B cell (primary cell): ENCODE measurements at regions not wholly inside any gene's neighbourhood (a gene's known extent, or its start where the extent isn't known, plus 50 kb on each side); places are given as distances from the start of the nearest gene placed in this dataset.

Experiments
- ATAC-seq: fragments of 200-7000 bp; cut with Tn5 transposase; one replicate; pipeline ENCODE4 v1.10.0; 2021; ENCODE audit warnings: low read depth, mild to moderate bottlenecking, moderate number of reproducible peaks, moderate library complexity
- CTCF ChIA-PET: fragments of 350-600 bp; sonication (Branson Sonifier 250); formaldehyde crosslinking; loops from one replicate; lab custom pipeline; 2021; ENCODE audit warnings: antibody characterized with exemption, inconsistent platforms; lab: Charles Lee
- POLR2A ChIA-PET: fragments of 350-600 bp; sonication (Branson Sonifier 250); formaldehyde crosslinking; loops from one replicate; lab custom pipeline; 2021; ENCODE audit warnings: antibody characterized with exemption; lab: Charles Lee
- DNase-seq: peaks from one replicate; pipeline ENCODE4 v3.0.0; 2013
- H2AFZ ChIP-seq: 2 replicates; pipeline ENCODE4 v1.6.1; 2012; ENCODE audit warnings: mild to moderate bottlenecking, low read depth, low read length; ENCODE audit not compliant: insufficient read depth, poor library complexity, severe bottlenecking
- H3K27ac ChIP-seq, 2 donors: 1 replicate in 1 of 2; 2 replicates in 1 of 2; pipeline ENCODE4 v1.5.1; 2012 to 2013; ENCODE audit warnings: low read length in 2 of 2, mild to moderate bottlenecking in 2 of 2, moderate library complexity in 1 of 2
- H3K27me3 ChIP-seq, 4 experiments: fragments of 200-600 bp in 1 of 4; sonication (generic) in 1 of 4; replicated peaks in 1 of 4; 1 replicate in 2 of 4; 2 replicates in 2 of 4; pipeline versions ENCODE4 v1.6.1 to v1.7.0; 2013 to 2016; ENCODE audit warnings: low read length in 3 of 4, mild to moderate bottlenecking in 2 of 4, mixed read lengths in 1 of 4, moderate library complexity in 1 of 4; ENCODE audit not compliant: insufficient read depth in 4 of 4, control insufficient read depth in 3 of 4; ENCODE audit errors: control extremely low read depth in 1 of 4
- H3K36me3 ChIP-seq, 2 experiments: replicated peaks in 1 of 2; 1 replicate in 1 of 2; 2 replicates in 1 of 2; pipeline versions ENCODE4 v1.6.1 to v1.7.1; 2013; ENCODE audit warnings: low read length in 1 of 2; ENCODE audit not compliant: insufficient read depth in 2 of 2, control insufficient read depth in 1 of 2; ENCODE audit errors: control extremely low read depth in 1 of 2, extremely low read depth in 1 of 2
- H3K4me1 ChIP-seq, 2 donors: fragments of 200-600 bp in 1 of 2; sonication (generic) in 1 of 2; 1 replicate in 1 of 2; 2 replicates in 1 of 2; pipeline versions ENCODE4 v1.5.1 to v1.6.1; 2013 to 2017; ENCODE audit warnings: low read length in 2 of 2; ENCODE audit not compliant: control insufficient read depth in 2 of 2, insufficient read depth in 2 of 2
- H3K4me2 ChIP-seq: replicated peaks from 2 replicates; pipeline ENCODE3; 2012; ENCODE audit warnings: mild to moderate bottlenecking, low read depth, low read length; ENCODE audit not compliant: poor library complexity, severe bottlenecking
- H3K4me3 ChIP-seq, 5 experiments: fragments of 200-600 bp in 1 of 5; sonication (generic) in 1 of 5; 1 replicate in 3 of 5; 2 replicates in 2 of 5; pipeline versions ENCODE4 v1.5.1 to v1.7.0; 2011 to 2016; ENCODE audit warnings: low read length in 4 of 5, mild to moderate bottlenecking in 4 of 5, low read depth in 2 of 5, control low read depth in 1 of 5, moderate library complexity in 1 of 5; ENCODE audit not compliant: insufficient read depth in 1 of 5; ENCODE audit errors: control extremely low read depth in 1 of 5, extremely low read depth in 1 of 5
- H3K79me2 ChIP-seq: fragments of 200-600 bp; sonication (generic); one replicate; pipeline ENCODE4 v1.6.0; 2016; ENCODE audit warnings: low read length; ENCODE audit not compliant: control insufficient read depth, insufficient read depth
- H3K9ac ChIP-seq: fragments of 200-600 bp; sonication (generic); 2 replicates; pipeline ENCODE4 v1.6.1; 2017; ENCODE audit warnings: mild to moderate bottlenecking, low read length, moderate library complexity
- H3K9me3 ChIP-seq, 3 donors: one replicate each; pipeline versions ENCODE4 v1.6.1 to v1.7.1; 2013; ENCODE audit warnings: low read length in 2 of 3; ENCODE audit not compliant: control insufficient read depth in 2 of 3, insufficient read depth in 1 of 3; ENCODE audit errors: control extremely low read depth in 1 of 3
- H4K20me1 ChIP-seq: 2 replicates; pipeline ENCODE4 v1.6.0; 2012; ENCODE audit warnings: mild to moderate bottlenecking, low read length; ENCODE audit not compliant: insufficient read depth, control insufficient read depth, poor library complexity, severe bottlenecking
- H3K27ac Mint-ChIP-seq: one replicate; pipeline ENCODE4 v1.8.0; 2021; ENCODE audit warnings: mixed read lengths
- H3K27me3 Mint-ChIP-seq: one replicate; pipeline ENCODE4 v1.8.0; 2021; ENCODE audit warnings: mixed read lengths
- H3K4me1 Mint-ChIP-seq: one replicate; pipeline ENCODE4 v1.8.0; 2021; ENCODE audit warnings: mixed read lengths
- H3K4me3 Mint-ChIP-seq: one replicate; pipeline ENCODE4 v1.8.0; 2021; ENCODE audit warnings: mixed read lengths
- H3K9me3 Mint-ChIP-seq: one replicate; pipeline ENCODE4 v1.8.0; 2022; ENCODE audit warnings: mixed read lengths; ENCODE audit not compliant: insufficient read depth
- EZH2 ChIP-seq: IDR thresholded peaks from 2 replicates; pipeline ENCODE4 v1.6.1; 2012; ENCODE audit warnings: borderline replicate concordance, low read depth, mild to moderate bottlenecking, moderate library complexity, low read length; ENCODE audit not compliant: insufficient read depth, poor library complexity, severe bottlenecking
- WGBS: methylation state at CpG from one replicate; pipeline ENCODE4 v1.1.5; 2013; ENCODE audit warnings: missing lambda C conversion rate; ENCODE audit not compliant: insufficient coverage; 5-methylcytosine and 5-hydroxymethylcytosine counted together
- intact Hi-C: fragments of 100-400 bp; cut with micrococcal nuclease; formaldehyde crosslinking; loops from one replicate; pipeline ENCODE4 v1.10.0; 2022
- TF ChIP-seq, protein P1 (sequence below): fragments of 200-600 bp; IDR thresholded peaks from one replicate; pipeline ENCODE4 v1.8.0; 2022; ENCODE audit warnings: antibody characterized with exemption, mild to moderate bottlenecking

DNA sequence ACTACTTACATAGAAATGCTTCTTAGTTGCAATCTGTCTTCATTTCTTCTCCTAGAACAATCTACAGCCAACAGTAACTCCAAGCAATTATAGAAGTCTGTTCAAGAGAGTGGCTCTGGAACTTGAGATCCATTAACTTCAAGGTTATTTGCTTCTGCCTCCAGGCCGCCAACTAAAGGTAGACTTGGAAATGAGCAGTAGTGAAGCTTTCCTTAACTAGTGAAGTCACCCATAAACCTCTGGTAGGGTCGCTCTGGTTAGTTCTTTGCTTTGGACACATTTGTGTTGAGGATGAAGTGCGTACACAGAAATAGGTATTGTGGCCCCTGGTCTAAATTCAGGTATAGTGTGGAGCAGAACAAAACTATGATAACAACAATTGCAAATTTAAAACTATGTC, 809.9 kb upstream of the RGS18 start:
- CTCF ChIA-PET = no interaction called here
- Mint-ChIP-seq H3K4me1 (no peaks in the 10 kb centered on the region), H3K9me3 (peaks cover 5% of the 10 kb centered on the region), H3K27ac (no peak overlapping the region), H3K27me3 (no peaks in the 10 kb centered on the region), H3K4me3 (no peak overlapping the region)
- no peaks in the 10 kb centered on the region for H3K4me1 ChIP-seq
- no peaks in the 10 kb centered on the region for H3K36me3 ChIP-seq
- 40% methylated on average over 1 of the region's 3 CpGs for WGBS
- DNase-seq (no peak), ATAC-seq (no peak)
- H3K9ac ChIP-seq = no peak overlapping the region
- H3K79me2 ChIP-seq = no peaks in the 10 kb centered on the region
- H3K27ac ChIP-seq = no peak overlapping the region
- no peaks in the 10 kb centered on the region for H3K27me3 ChIP-seq
- no peak overlapping the region for H3K4me3 ChIP-seq
- peaks cover 0 to 7% (median 0%) of the 10 kb centered on the region in 3 donors for H3K9me3 ChIP-seq
- no peak overlapping the region for H3K4me2 ChIP-seq
- POLR2A ChIA-PET = no interaction called here
- H2AFZ ChIP-seq = no peak overlapping the region
- TF ChIP-seq, protein P1, sequence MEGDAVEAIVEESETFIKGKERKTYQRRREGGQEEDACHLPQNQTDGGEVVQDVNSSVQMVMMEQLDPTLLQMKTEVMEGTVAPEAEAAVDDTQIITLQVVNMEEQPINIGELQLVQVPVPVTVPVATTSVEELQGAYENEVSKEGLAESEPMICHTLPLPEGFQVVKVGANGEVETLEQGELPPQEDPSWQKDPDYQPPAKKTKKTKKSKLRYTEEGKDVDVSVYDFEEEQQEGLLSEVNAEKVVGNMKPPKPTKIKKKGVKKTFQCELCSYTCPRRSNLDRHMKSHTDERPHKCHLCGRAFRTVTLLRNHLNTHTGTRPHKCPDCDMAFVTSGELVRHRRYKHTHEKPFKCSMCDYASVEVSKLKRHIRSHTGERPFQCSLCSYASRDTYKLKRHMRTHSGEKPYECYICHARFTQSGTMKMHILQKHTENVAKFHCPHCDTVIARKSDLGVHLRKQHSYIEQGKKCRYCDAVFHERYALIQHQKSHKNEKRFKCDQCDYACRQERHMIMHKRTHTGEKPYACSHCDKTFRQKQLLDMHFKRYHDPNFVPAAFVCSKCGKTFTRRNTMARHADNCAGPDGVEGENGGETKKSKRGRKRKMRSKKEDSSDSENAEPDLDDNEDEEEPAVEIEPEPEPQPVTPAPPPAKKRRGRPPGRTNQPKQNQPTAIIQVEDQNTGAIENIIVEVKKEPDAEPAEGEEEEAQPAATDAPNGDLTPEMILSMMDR = no peak
- no peak for TF ChIP-seq EZH2
- H4K20me1 ChIP-seq = no peaks in the 10 kb centered on the region
- intact Hi-C loops = no loop called here

DNA sequence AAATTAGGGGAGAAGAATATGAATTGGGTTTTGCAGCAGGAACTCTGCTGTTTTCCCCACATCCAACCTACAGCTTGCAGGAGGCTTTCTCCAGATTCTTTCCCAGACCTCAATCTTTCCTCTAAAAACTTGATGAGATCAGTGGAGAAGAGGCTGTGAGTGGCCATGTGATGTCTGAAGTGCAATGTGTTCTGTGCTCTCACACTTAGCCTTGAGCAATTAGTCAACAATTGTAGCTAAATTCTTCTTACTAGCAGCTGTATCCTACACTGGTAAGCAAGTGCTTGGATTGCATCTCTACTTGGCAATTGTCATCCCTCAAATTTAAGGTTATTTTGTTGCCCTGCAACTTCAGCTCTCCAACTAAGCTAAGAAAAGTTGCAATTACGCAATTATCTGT, 807.3 kb upstream of the RGS18 start:
- WGBS = no CpG with 5 or more reads among the region's 1 CpG
- Mint-ChIP-seq H3K9me3 (peaks cover 2% of the 10 kb centered on the region), H3K27me3 (no peaks in the 10 kb centered on the region), H3K27ac (no peak overlapping the region), H3K4me3 (no peak overlapping the region), H3K4me1 (no peaks in the 10 kb centered on the region)
- no peak overlapping the region for H3K4me3 ChIP-seq
- no peak overlapping the region for H3K27ac ChIP-seq
- intact Hi-C loops = no loop called here
- no peaks in the 10 kb centered on the region for H3K4me1 ChIP-seq
- H3K9ac ChIP-seq = no peak overlapping the region
- CTCF ChIA-PET = no interaction called here
- H3K4me2 ChIP-seq = no peak overlapping the region
- H3K79me2 ChIP-seq = no peaks in the 10 kb centered on the region
- POLR2A ChIA-PET = no interaction called here
- TF ChIP-seq, protein P1 = no peak
- TF ChIP-seq EZH2 = no peak
- DNase-seq (no peak), ATAC-seq (no peak)
- no peak overlapping the region for H2AFZ ChIP-seq
- no peaks in the 10 kb centered on the region for H3K36me3 ChIP-seq
- H4K20me1 ChIP-seq = no peaks in the 10 kb centered on the region
- H3K27me3 ChIP-seq = no peaks in the 10 kb centered on the region
- peaks cover 0 to 4% (median 0%) of the 10 kb centered on the region in 3 donors for H3K9me3 ChIP-seq
